NT2/D1 (cell line): ENCODE measurements at regions not wholly inside any gene's neighbourhood (a gene's known extent, or its start where the extent isn't known, plus 50 kb on each side); places are given as distances from the start of the nearest gene placed in this dataset.

Source experiments
- SUZ12 ChIP-seq: IDR thresholded peaks from 2 replicates; pipeline ENCODE4 v1.6.1; 2011; ENCODE audit not compliant: insufficient read length, insufficient read depth; ENCODE audit errors: extremely low read depth
- YY1 ChIP-seq: IDR thresholded peaks from 2 replicates; pipeline ENCODE4 v1.6.1; 2011; ENCODE audit not compliant: insufficient read length, insufficient read depth

DNA sequence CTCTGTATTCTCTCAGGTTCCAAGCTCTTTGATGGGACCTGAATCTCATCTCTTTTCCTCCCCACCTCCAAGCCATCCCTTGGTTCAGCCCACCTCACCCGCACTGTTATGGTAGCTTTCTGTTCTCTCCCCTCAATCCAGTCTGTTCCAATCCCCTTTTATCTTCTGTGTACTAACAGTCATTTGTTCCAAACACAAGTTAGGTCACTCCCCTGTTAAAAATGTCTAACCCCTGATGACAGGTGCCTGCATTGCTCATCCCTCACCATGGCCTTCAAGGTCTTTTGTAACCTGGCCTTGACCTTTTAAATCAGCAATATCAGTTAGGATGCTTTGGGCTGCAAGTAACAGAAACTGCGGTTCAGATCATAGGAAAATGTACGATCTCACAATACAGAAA is 74.8 kb downstream of the CYP26A1 start:
- TF ChIP-seq SUZ12 = no peak
- no peak for TF ChIP-seq YY1
